Left ventricle myocardium inferior (tissue), 1 donor: ENCODE measurements at regions not wholly inside any gene's neighbourhood (a gene's known extent, or its start where the extent isn't known, plus 50 kb on each side); places are given as distances from the start of the nearest gene placed in this dataset.

Experiments used
- DNase-seq: peaks from one replicate; pipeline ENCODE4 v3.0.0-alpha.2; 2020
- H3K27ac ChIP-seq: fragments of 200-600 bp; replicated peaks from 2 replicates; pipeline ENCODE4 v1.8.0; 2021
- H3K27me3 ChIP-seq: fragments of 200-600 bp; 2 replicates; pipeline ENCODE4 v1.8.0; 2021; ENCODE audit warnings: low read depth
- H3K36me3 ChIP-seq: fragments of 200-600 bp; 2 replicates; pipeline ENCODE4 v1.8.0; 2021
- H3K4me1 ChIP-seq: fragments of 200-600 bp; 2 replicates; pipeline ENCODE4 v1.8.0; 2021
- H3K4me3 ChIP-seq: fragments of 200-600 bp; 2 replicates; pipeline ENCODE4 v1.8.0; 2021; ENCODE audit warnings: mild to moderate bottlenecking, moderate library complexity
- H3K9me3 ChIP-seq: fragments of 200-600 bp; replicated peaks from 2 replicates; pipeline ENCODE4 v1.8.0; 2021
- intact Hi-C: fragments of 100-400 bp; cut with micrococcal nuclease; formaldehyde crosslinking; loops from one replicate; pipeline ENCODE4 v1.11.0; 2022
- TF ChIP-seq, protein P1 (sequence below): fragments of 200-600 bp; IDR thresholded peaks from 2 replicates; pipeline ENCODE4 v1.8.0; 2021; ENCODE audit warnings: antibody characterized with exemption, mild to moderate bottlenecking, borderline replicate concordance
- donor health status: DM: no; HTN: yes; CAD: no; lungs with severe emphysema.

DNA sequence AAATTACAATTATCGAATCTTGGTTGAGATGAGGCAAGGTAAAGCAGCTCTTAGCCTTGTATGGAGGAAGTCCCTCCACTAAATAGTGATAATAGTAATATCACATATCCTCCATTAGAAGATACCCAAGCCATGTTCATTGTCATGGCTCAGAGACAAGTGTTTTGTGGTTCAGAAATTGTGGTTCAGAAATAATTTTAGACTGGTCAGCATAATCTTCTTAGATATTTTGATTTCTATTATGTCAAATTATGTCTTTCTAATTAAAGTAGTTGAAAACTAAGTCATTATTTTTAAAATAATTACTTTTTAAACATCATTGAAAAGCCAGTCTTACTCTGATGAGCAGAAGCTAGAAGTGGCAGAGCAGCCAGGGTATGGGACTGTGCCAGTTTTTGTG lies 507.7 kb downstream of the HTR7 start:
- no peaks in the 10 kb centered on the region for H3K4me1 ChIP-seq
- H3K4me3 ChIP-seq = no peak overlapping the region
- intact Hi-C loops = no loop called here
- H3K36me3 ChIP-seq = no peaks in the 10 kb centered on the region
- DNase-seq = no peak
- H3K27me3 ChIP-seq = no peaks in the 10 kb centered on the region
- no peaks in the 10 kb centered on the region for H3K9me3 ChIP-seq
- TF ChIP-seq, protein P1, sequence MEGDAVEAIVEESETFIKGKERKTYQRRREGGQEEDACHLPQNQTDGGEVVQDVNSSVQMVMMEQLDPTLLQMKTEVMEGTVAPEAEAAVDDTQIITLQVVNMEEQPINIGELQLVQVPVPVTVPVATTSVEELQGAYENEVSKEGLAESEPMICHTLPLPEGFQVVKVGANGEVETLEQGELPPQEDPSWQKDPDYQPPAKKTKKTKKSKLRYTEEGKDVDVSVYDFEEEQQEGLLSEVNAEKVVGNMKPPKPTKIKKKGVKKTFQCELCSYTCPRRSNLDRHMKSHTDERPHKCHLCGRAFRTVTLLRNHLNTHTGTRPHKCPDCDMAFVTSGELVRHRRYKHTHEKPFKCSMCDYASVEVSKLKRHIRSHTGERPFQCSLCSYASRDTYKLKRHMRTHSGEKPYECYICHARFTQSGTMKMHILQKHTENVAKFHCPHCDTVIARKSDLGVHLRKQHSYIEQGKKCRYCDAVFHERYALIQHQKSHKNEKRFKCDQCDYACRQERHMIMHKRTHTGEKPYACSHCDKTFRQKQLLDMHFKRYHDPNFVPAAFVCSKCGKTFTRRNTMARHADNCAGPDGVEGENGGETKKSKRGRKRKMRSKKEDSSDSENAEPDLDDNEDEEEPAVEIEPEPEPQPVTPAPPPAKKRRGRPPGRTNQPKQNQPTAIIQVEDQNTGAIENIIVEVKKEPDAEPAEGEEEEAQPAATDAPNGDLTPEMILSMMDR = no peak
- no peak overlapping the region for H3K27ac ChIP-seq

DNA sequence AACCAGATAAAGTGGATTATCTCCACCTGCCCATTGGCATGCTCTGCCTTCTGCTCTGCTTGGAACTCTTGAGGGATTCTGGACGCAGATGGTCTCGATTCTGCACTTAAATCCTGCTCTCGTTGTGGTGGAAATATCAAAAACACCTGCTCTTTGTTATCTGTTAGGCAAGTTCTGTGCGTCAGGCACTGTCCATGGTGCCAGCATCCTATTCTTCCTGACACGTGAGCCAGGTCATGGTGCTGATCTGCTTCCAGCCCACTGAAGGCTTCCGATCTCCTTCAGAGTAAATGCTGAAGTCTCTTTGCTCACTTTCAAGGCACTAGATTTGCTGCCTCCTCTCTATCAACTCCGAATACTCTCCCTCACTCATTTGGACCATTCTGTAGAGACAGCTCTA lies 505.6 kb downstream of the HTR7 start:
- Histone ChIP-seq H3K4me1 (no peaks in the 10 kb centered on the region), H3K36me3 (no peaks in the 10 kb centered on the region), H3K27ac (no peak overlapping the region), H3K27me3 (no peaks in the 10 kb centered on the region), H3K4me3 (no peak overlapping the region), H3K9me3 (no peaks in the 10 kb centered on the region)
- TF ChIP-seq, protein P1 = no peak
- intact Hi-C loops = no loop called here
- no peak for DNase-seq

DNA sequence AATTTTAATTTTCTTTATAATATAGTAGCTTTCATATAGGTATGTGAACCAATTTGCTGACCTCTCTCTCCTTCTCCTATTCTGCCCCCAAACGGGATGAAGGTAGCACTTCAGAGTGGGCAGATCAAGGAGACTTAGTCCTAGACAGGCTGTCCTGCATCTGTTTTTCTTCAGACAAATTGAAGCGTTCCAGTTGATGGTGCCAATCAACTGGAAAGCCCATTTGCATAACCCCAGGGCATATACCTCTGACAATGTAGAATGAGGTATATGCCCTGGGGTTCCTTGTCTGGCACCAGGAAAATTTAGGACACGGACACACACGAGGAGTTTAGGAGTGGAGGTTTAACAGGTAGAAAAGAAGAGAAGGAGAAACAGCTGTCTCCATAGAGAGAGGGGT lies 502.9 kb downstream of the HTR7 start:
- intact Hi-C loops = no loop called here

DNA sequence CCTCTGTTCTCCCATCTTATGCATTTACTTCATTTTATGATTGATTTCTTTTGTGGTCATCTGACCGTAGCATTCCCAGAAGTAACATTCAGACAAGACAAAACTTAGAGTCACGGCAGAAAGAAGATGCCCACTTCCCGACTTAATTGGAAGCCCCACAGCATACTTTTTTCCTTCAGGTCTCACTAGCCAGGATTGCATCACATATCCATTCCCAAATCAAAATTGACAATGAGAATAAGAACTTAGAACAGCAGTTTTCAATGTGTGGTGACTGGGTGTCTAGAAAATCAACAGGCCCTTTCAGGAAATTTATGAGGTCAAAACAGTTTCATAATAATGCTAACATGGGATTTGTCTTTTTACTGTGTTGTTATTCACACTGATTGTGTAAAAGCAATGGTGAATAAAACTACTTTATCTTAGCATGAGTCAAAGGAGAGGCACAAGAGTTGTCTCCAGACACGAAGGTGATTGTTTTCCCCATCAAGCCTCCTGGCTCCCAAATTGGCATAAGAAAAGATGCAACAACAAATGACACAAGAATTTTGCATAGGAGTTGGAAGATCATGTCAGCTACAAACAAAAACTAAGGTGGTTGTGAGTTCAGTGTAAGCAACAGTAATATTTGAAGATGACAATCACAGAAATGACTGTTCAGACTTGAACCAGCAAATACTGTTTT lies 493.9 kb downstream of the HTR7 start:
- TF ChIP-seq, protein P1 = no peak
- H3K4me3 ChIP-seq = no peak overlapping the region
- no peak for DNase-seq
- peaks cover 15% of the 10 kb centered on the region for H3K9me3 ChIP-seq
- no peaks in the 10 kb centered on the region for H3K36me3 ChIP-seq
- H3K27me3 ChIP-seq = no peaks in the 10 kb centered on the region
- intact Hi-C loops = no loop called here
- H3K27ac ChIP-seq = no peak overlapping the region
- no peaks in the 10 kb centered on the region for H3K4me1 ChIP-seq

More for the DNA sequence above, 502.9 kb downstream of the HTR7 start:
- no peak for DNase-seq
- Histone ChIP-seq H3K4me3 (no peak overlapping the region), H3K27ac (no peak overlapping the region), H3K27me3 (no peaks in the 10 kb centered on the region), H3K4me1 (no peaks in the 10 kb centered on the region), H3K36me3 (no peaks in the 10 kb centered on the region), H3K9me3 (no peaks in the 10 kb centered on the region)
- TF ChIP-seq, protein P1 = no peak

DNA sequence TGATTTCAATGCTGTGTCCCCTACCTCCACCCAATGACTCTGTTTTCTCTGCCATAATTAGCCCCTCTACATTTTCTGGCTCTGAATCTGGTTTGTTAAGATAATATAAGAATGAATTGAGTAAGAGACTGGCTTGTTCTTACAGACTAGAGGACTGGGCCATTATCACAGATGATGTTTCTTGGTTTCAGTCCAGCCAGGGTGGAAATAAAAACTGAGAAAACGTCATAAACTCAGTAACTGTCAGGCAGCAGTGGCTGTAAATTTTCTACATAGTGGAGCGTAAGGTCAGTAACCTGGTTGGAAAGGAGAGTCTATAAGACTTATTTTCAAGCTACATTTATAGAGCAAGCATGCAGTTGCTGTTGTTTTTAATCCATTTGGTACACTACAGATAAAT lies 485.4 kb downstream of the HTR7 start:
- no peak for DNase-seq
- no peak overlapping the region for H3K4me3 ChIP-seq
- H3K4me1 ChIP-seq = no peaks in the 10 kb centered on the region
- intact Hi-C loops = no loop called here
- H3K27ac ChIP-seq = no peak overlapping the region
- TF ChIP-seq, protein P1 = no peak
- H3K9me3 ChIP-seq = peaks cover 6% of the 10 kb centered on the region
- H3K27me3 ChIP-seq = no peaks in the 10 kb centered on the region
- no peaks in the 10 kb centered on the region for H3K36me3 ChIP-seq
